Progenitor cell of endocrine pancreas (in vitro differentiated cells): ENCODE measurements at regions not wholly inside any gene's neighbourhood (a gene's known extent, or its start where the extent isn't known, plus 50 kb on each side); places are given as distances from the start of the nearest gene placed in this dataset.

Experiments
- DNase-seq: peaks from one replicate; pipeline ENCODE4 v3.0.0; 2021; ENCODE audit warnings: low spot score; ENCODE audit not compliant: unreplicated experiment
- H3K27ac Mint-ChIP-seq: 2 replicates; pipeline ENCODE4 v1.8.0; 2021; ENCODE audit warnings: mild to moderate bottlenecking, moderate library complexity, mixed read lengths
- H3K27me3 Mint-ChIP-seq: 2 replicates; pipeline ENCODE4 v1.8.0; 2021; ENCODE audit warnings: mixed read lengths
- H3K36me3 Mint-ChIP-seq: 2 replicates; pipeline ENCODE4 v1.8.0; 2022; ENCODE audit warnings: mixed read lengths; ENCODE audit not compliant: insufficient read depth
- H3K4me1 Mint-ChIP-seq: 2 replicates; pipeline ENCODE4 v1.8.0; 2021; ENCODE audit warnings: low read depth, mixed read lengths
- H3K4me3 Mint-ChIP-seq: 2 replicates; pipeline ENCODE4 v1.8.0; 2021; ENCODE audit warnings: low read depth, mild to moderate bottlenecking, moderate library complexity, mixed read lengths
- H3K9me3 Mint-ChIP-seq: 2 replicates; pipeline ENCODE4 v1.8.0; 2021; ENCODE audit warnings: low read depth, mixed read lengths
- CTCF ChIP-seq: fragments of 200-600 bp; sonication (generic); IDR thresholded peaks from one replicate; pipeline ENCODE4 v1.5.0; 2021; ENCODE audit warnings: antibody characterized with exemption, mild to moderate bottlenecking; ENCODE audit not compliant: unreplicated experiment

- no peak overlapping the region for H3K4me3 Mint-ChIP-seq
- TF ChIP-seq CTCF, result no peak
Measured at GRCh38 chr13:103730407-103730806, 664.2 kb upstream of the SLC10A2 start.

DNA sequence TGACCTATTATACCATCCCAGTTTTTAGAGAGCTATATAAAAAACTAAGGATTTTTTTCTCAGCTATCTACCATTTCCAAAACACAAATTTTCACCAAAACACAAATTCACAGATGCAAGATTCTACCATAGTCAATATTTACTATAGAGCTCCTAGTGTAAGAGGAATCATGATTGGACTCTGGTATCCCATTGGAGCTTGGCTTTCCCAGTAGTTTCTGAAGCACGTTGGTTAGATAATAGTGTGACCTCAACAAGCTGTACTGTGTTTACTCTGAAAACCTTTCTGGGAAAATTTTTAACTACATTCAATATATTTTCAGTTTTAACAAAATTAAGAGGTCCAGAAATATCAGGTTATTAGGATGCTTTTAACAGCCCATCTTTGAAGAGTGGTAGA is 660.6 kb upstream of the SLC10A2 start:
- Mint-ChIP-seq H3K27me3 (no peaks in the 10 kb centered on the region), H3K27ac (no peak overlapping the region)
- no peak for TF ChIP-seq CTCF

More at GRCh38 chr13:103730407-103730806, 664.2 kb upstream of the SLC10A2 start:
- DNase-seq, result no peak
- Mint-ChIP-seq H3K36me3 (no peaks in the 10 kb centered on the region), H3K27ac (no peak overlapping the region), H3K27me3 (no peaks in the 10 kb centered on the region), H3K4me1 (peaks cover 1% of the 10 kb centered on the region), H3K9me3 (no peaks in the 10 kb centered on the region)

GRCh38 chr13:103716718-103717117 is 650.5 kb upstream of the SLC10A2 start:
- no peaks in the 10 kb centered on the region for H3K27me3 Mint-ChIP-seq
- DNase-seq, result no peak
- H3K27ac Mint-ChIP-seq, result no peak overlapping the region
- H3K9me3 Mint-ChIP-seq, result peaks cover 3% of the 10 kb centered on the region
- no peak overlapping the region for H3K4me3 Mint-ChIP-seq
- no peak for TF ChIP-seq CTCF
- H3K4me1 Mint-ChIP-seq, result no peaks in the 10 kb centered on the region
- no peaks in the 10 kb centered on the region for H3K36me3 Mint-ChIP-seq

More for the DNA sequence above, 660.6 kb upstream of the SLC10A2 start:
- Mint-ChIP-seq H3K4me1 (no peaks in the 10 kb centered on the region), H3K36me3 (no peaks in the 10 kb centered on the region), H3K9me3 (no peaks in the 10 kb centered on the region), H3K4me3 (no peak overlapping the region)
- DNase-seq, result no peak

DNA sequence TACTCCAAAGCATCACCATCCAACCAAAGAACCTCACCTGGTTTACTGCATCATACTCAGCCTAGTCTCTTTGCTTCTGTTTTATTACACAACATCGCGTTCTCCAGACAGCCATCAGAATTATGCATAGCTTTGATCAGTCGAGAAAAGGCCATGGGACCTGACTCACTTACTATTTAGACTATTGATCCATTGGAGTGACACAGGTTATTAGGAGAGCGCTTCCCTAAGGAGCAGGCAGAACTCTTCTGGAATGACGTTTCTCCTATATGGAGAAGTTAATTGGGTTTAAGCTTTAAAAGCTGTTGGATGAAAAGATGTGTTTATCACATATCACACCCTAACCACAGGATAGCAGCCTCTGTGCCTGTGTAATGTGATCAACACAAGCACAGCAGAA is 649.1 kb upstream of the SLC10A2 start:
- Mint-ChIP-seq H3K9me3 (peaks cover 3% of the 10 kb centered on the region), H3K27me3 (no peaks in the 10 kb centered on the region), H3K4me1 (no peaks in the 10 kb centered on the region), H3K27ac (no peak overlapping the region), H3K4me3 (no peak overlapping the region), H3K36me3 (no peaks in the 10 kb centered on the region)
- no peak for TF ChIP-seq CTCF
- no peak for DNase-seq

DNA sequence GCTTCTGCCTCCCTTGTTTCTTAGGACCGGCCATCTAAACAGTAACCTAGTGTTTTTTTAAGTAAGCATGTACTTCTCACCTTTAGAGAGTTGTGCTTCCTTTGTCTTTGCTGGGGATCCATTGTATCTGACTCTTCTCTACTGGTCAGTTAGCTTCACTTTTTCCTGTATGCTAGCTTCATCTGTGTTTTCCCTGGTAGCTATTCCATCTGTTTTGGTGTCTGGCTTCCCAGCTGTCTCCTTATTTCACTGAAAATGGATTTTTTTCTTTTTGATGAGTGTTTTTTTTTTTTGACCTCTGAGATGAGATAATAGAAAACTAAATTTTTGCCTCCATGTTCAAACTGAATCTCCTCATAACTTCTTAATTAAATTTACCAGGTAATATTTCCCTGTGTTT is 637.0 kb upstream of the SLC10A2 start:
- Mint-ChIP-seq H3K27me3 (no peaks in the 10 kb centered on the region), H3K4me3 (no peak overlapping the region), H3K4me1 (no peaks in the 10 kb centered on the region), H3K9me3 (peaks cover 3% of the 10 kb centered on the region), H3K27ac (no peak overlapping the region), H3K36me3 (no peaks in the 10 kb centered on the region)
- DNase-seq, result no peak
- TF ChIP-seq CTCF, result no peak

GRCh38 chr13:103698000-103698399 is 631.8 kb upstream of the SLC10A2 start:
- Mint-ChIP-seq H3K4me1 (no peaks in the 10 kb centered on the region), H3K27ac (no peak overlapping the region), H3K27me3 (no peaks in the 10 kb centered on the region), H3K36me3 (no peaks in the 10 kb centered on the region), H3K9me3 (no peaks in the 10 kb centered on the region), H3K4me3 (no peak overlapping the region)
- no peak for TF ChIP-seq CTCF
- no peak for DNase-seq
